GM12878 (cell line): ENCODE measurements at regions not wholly inside any gene's neighbourhood (a gene's known extent, or its start where the extent isn't known, plus 50 kb on each side); places are given as distances from the start of the nearest gene placed in this dataset.

Experiments
- ATAC-seq: fragments of 200-7000 bp; cut with Tn5 transposase; 3 replicates; pipeline ENCODE4 v1.9.1; 2020; ENCODE audit warnings: mild to moderate bottlenecking, moderate library complexity
- BruUV-seq: library from RNA; stranded (reverse); fragments of 400-500 nt; replicated peaks from 2 replicates; lab custom pipeline; 2021; lab: Mats Ljungman, UMichigan
- CTCF ChIA-PET: fragments of 300-600 bp; sonication (Branson Sonifier 250); formaldehyde crosslinking; extraction: SDS; loops from one replicate; lab custom pipeline; 2021; ENCODE audit warnings: inconsistent platforms; lab: Yijun Ruan, JAX
- POLR2A ChIA-PET: fragments of 350-600 bp; formaldehyde crosslinking; extraction: SDS; loops from one replicate; lab custom pipeline; 2021; ENCODE audit warnings: inconsistent platforms; lab: Charles Lee
- RAD21 ChIA-PET: fragments of 300-600 bp; sonication (Branson Sonifier 250); formaldehyde crosslinking; loops from one replicate; lab custom pipeline; 2023; ENCODE audit warnings: antibody characterized with exemption; ENCODE audit not compliant: unreplicated experiment; lab: Charles Lee
- SMC1A ChIA-PET: fragments of 300-600 bp; sonication (Branson Sonifier 250); formaldehyde crosslinking; loops from one replicate; lab custom pipeline; 2023; ENCODE audit not compliant: unreplicated experiment, uncharacterized antibody; lab: Charles Lee
- DNase-seq: peaks from one replicate; pipeline ENCODE4 v3.0.0-alpha.2; 2011; ENCODE audit warnings: low read depth, low spot score
- FAIRE-seq: peaks from 3 replicates; lab custom pipeline; 2011; peaks lifted over from hg19 to GRCh38; lab: Jason Lieb, UNC
- H2AFZ ChIP-seq: 2 replicates; pipeline ENCODE4 v1.6.0; 2011; ENCODE audit warnings: low read depth, low read length, control low read depth; ENCODE audit not compliant: control insufficient read depth
- H3K27ac ChIP-seq: 2 replicates; pipeline ENCODE4 v1.5.1; 2011; ENCODE audit warnings: control low read depth; ENCODE audit not compliant: control insufficient read depth, insufficient read depth
- H3K27me3 ChIP-seq, 2 experiments: replicated peaks in 1 of 2; 2 replicates each; pipeline versions ENCODE4 v1.6.0 to v1.6.1; 2011; ENCODE audit warnings: low read length in 1 of 2; ENCODE audit not compliant: control insufficient read depth in 2 of 2, insufficient read depth in 2 of 2
- H3K36me3 ChIP-seq, 2 experiments: 2 replicates each; pipeline ENCODE4 v1.5.1; 2011; ENCODE audit warnings: low read length in 1 of 2; ENCODE audit not compliant: control insufficient read depth in 2 of 2, insufficient read depth in 2 of 2
- H3K4me1 ChIP-seq: 2 replicates; pipeline ENCODE4 v1.6.1; 2011; ENCODE audit warnings: mild to moderate bottlenecking, low read length, moderate library complexity, mixed read lengths; ENCODE audit not compliant: control insufficient read depth, insufficient read depth
- H3K4me2 ChIP-seq: 2 replicates; pipeline ENCODE4 v1.6.0; 2011; ENCODE audit warnings: control low read depth; ENCODE audit not compliant: control insufficient read depth, insufficient read depth
- H3K4me3 ChIP-seq: fragments of 200-600 bp; sonication (generic); 2 replicates; pipeline ENCODE4 v1.5.1; 2016
- H3K79me2 ChIP-seq: 2 replicates; pipeline ENCODE4 v1.6.0; 2011; ENCODE audit warnings: low read length; ENCODE audit not compliant: control insufficient read depth, insufficient read depth
- H3K9ac ChIP-seq: 2 replicates; pipeline ENCODE4 v1.8.0; 2011; ENCODE audit warnings: low read length, control low read depth, mixed read lengths; ENCODE audit not compliant: control insufficient read depth, insufficient read depth
- H3K9me3 ChIP-seq: replicated peaks from 3 replicates; pipeline ENCODE4 v1.5.1; 2011; ENCODE audit warnings: mild to moderate bottlenecking, low read length; ENCODE audit not compliant: control insufficient read depth, insufficient read depth
- H4K20me1 ChIP-seq: 2 replicates; pipeline ENCODE4 v1.6.0; 2011; ENCODE audit not compliant: control insufficient read depth, insufficient read depth
- CBX3 ChIP-seq: fragments of 200-600 bp; sonication (generic); IDR thresholded peaks from 2 replicates; pipeline ENCODE4 v1.6.1; 2016; ENCODE audit warnings: low read depth, borderline replicate concordance
- CHD1 ChIP-seq: IDR thresholded peaks from 2 replicates; pipeline ENCODE4 v1.6.1; 2012; ENCODE audit warnings: low read depth, low read length, improper control_type of control experiment
- CREM ChIP-seq: IDR thresholded peaks from 2 replicates; pipeline ENCODE4 v1.6.1; 2014; ENCODE audit warnings: antibody characterized with exemption, low read depth
- LARP7 ChIP-seq: fragments of 450-650 bp; IDR thresholded peaks from 2 replicates; pipeline ENCODE4 v1.6.1; 2017; ENCODE audit warnings: mild to moderate bottlenecking
- MTA3 ChIP-seq: IDR thresholded peaks from 2 replicates; pipeline ENCODE4 v1.6.1; 2012; ENCODE audit warnings: low read length, inconsistent platforms, borderline replicate concordance
- RB1 ChIP-seq: fragments of 450-650 bp; formaldehyde crosslinking; IDR thresholded peaks from 2 replicates; pipeline ENCODE4 v1.6.1; 2017; ENCODE audit warnings: mild to moderate bottlenecking, borderline replicate concordance
- SREBF1 ChIP-seq: IDR thresholded peaks from 2 replicates; pipeline ENCODE4 v1.6.1; 2012; ENCODE audit warnings: mild to moderate bottlenecking, low read length
- YY1 ChIP-seq: IDR thresholded peaks from 2 replicates; pipeline ENCODE4 v1.6.1; 2011; ENCODE audit warnings: low read depth, mild to moderate bottlenecking, low read length
- WGBS: methylation state at CpG from one replicate; pipeline ENCODE4 v1.1.6; 2016; ENCODE audit warnings: low lambda C conversion rate; ENCODE audit not compliant: insufficient replicate concordance, insufficient coverage; ENCODE audit errors: missing lambda C conversion rate; 5-methylcytosine and 5-hydroxymethylcytosine counted together
- in situ Hi-C: fragments of 300-500 bp; cut with MboI; formaldehyde crosslinking; loops from 9 replicates; pipeline ENCODE4 v1.14.3; 2018; ENCODE audit warnings: mixed read lengths
- intact Hi-C: fragments of 100-400 bp; cut with micrococcal nuclease; formaldehyde crosslinking; loops from one replicate; pipeline ENCODE4 v1.14.2; 2022; ENCODE audit not compliant: unreplicated experiment
- TF ChIP-seq, protein P1 (sequence below): fragments of 450-650 bp; IDR thresholded peaks from 2 replicates; pipeline ENCODE4 v1.6.1; 2014; ENCODE audit warnings: mild to moderate bottlenecking
- TF ChIP-seq, protein P2 (sequence below): fragments of 450-650 bp; IDR thresholded peaks from 2 replicates; pipeline ENCODE4 v1.6.1; 2016; ENCODE audit warnings: mild to moderate bottlenecking

DNA sequence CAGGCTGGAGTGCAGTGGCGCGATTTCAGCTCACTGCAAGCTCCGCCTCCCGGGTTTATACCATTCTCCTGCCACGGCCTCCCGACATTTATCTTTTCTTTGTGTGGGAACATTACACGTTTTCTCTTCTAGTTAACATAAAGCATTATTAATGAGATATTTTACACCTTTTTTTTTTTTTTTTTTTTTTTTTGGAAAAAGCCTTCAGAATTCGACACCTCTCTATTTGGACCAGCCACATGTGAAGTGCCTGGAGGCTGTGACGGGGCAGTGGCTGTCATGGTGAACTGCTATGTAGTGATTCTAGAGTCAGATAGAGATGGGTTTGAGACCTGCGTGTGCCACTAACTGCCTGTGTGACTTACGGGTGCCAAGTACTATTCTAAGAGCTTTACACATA, 64.3 kb downstream of the SMIM38 start:
- no peaks in the 10 kb centered on the region for H3K4me1 ChIP-seq
- H3K36me3 ChIP-seq, result no peaks in the 10 kb centered on the region
- ChIA-PET CTCF (interaction anchor here (1.0 kb wide), 1 partner anchor 88 kb away, joined by 3 read pairs; no protein-coding TSS in a partner anchor), SMC1A (interaction anchor here (1.4 kb wide), 1 partner anchor 56 kb away, joined by 5 read pairs; no protein-coding TSS in a partner anchor), POLR2A (no interaction called here), RAD21 (no interaction called here)
- no peak overlapping the region for H3K9ac ChIP-seq
- no peaks in the 10 kb centered on the region for H3K9me3 ChIP-seq
- no peak overlapping the region for H3K4me3 ChIP-seq
- H3K27me3 ChIP-seq, result no peaks in the 10 kb centered on the region; a peak in 1 of 4 replicates
- no peak overlapping the region for H3K27ac ChIP-seq
- H2AFZ ChIP-seq, result no peak overlapping the region
- no TSS peak for BruUV-seq
- WGBS, result 66% methylated on average over 10 of the region's 11 CpGs
- ATAC-seq (no peak), DNase-seq (no peak), FAIRE-seq (no peak)
- H3K79me2 ChIP-seq, result no peaks in the 10 kb centered on the region
- H3K4me2 ChIP-seq, result no peak overlapping the region
- TF ChIP-seq SREBF1, result no peak
- no peaks in the 10 kb centered on the region for H4K20me1 ChIP-seq
- intact Hi-C loops, result loop anchor here (10.0 kb wide), 1 partner anchor 115 kb away; no protein-coding TSS in a partner anchor
- in situ Hi-C loops, result no loop called here

DNA sequence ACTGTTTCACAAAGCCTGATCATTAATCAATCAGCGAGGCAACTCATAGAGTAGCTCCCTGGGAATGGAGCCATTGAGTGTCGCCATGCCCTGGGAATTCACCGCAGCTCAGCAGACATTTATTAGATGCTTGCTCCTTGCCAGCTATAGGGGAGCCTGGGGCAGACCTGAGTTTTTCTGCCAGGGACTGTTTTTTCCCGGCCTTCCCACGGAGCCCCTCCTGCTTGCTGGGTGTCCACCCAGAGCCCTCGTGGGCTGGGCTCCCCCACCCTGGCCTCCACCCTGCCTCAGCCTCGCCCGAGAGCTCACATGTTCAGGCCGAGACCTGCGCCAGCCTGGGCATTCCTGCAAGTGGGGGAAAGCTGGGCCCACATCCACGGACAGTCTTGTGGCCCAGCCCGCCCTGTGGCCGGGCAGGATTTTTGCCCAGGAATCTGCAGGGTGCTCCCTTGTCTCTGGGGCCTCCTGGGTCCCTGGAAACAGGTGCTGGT, 64.9 kb downstream of the SMIM38 start:
- no peak for DNase-seq
- in situ Hi-C loops, result no loop called here
- ChIA-PET RAD21 (no interaction called here), SMC1A (interaction anchor here (1.4 kb wide), 1 partner anchor 56 kb away, joined by 5 read pairs; no protein-coding TSS in a partner anchor), POLR2A (no interaction called here), CTCF (interaction anchor here (1.0 kb wide), 1 partner anchor 89 kb away, joined by 3 read pairs; no protein-coding TSS in a partner anchor)
- WGBS, result 53% methylated on average over 13 of the region's 13 CpGs
- H4K20me1 ChIP-seq, result no peaks in the 10 kb centered on the region
- no peak overlapping the region for H3K27ac ChIP-seq
- H3K27me3 ChIP-seq, result no peaks in the 10 kb centered on the region; a peak in 1 of 4 replicates
- BruUV-seq, result no TSS peak
- no peak overlapping the region for H2AFZ ChIP-seq
- FAIRE-seq, result no peak
- intact Hi-C loops, result no loop called here
- H3K9ac ChIP-seq, result no peak overlapping the region
- no peaks in the 10 kb centered on the region for H3K36me3 ChIP-seq
- H3K4me2 ChIP-seq, result no peak overlapping the region
- TF ChIP-seq CHD1 (no peak), SREBF1 (no peak), RB1 (no peak), YY1 (no peak), MTA3 (no peak), CBX3 (no peak), CREM (no peak), LARP7 (no peak)
- TF ChIP-seq, protein P1, sequence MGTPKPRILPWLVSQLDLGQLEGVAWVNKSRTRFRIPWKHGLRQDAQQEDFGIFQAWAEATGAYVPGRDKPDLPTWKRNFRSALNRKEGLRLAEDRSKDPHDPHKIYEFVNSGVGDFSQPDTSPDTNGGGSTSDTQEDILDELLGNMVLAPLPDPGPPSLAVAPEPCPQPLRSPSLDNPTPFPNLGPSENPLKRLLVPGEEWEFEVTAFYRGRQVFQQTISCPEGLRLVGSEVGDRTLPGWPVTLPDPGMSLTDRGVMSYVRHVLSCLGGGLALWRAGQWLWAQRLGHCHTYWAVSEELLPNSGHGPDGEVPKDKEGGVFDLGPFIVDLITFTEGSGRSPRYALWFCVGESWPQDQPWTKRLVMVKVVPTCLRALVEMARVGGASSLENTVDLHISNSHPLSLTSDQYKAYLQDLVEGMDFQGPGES, result no peak
- TF ChIP-seq, protein P2, sequence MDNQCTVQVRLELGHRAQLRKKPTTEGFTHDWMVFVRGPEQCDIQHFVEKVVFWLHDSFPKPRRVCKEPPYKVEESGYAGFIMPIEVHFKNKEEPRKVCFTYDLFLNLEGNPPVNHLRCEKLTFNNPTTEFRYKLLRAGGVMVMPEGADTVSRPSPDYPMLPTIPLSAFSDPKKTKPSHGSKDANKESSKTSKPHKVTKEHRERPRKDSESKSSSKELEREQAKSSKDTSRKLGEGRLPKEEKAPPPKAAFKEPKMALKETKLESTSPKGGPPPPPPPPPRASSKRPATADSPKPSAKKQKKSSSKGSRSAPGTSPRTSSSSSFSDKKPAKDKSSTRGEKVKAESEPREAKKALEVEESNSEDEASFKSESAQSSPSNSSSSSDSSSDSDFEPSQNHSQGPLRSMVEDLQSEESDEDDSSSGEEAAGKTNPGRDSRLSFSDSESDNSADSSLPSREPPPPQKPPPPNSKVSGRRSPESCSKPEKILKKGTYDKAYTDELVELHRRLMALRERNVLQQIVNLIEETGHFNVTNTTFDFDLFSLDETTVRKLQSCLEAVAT, result no peak
- no peak overlapping the region for H3K4me3 ChIP-seq
- no peak for ATAC-seq
- no peaks in the 10 kb centered on the region for H3K4me1 ChIP-seq
- no peaks in the 10 kb centered on the region for H3K79me2 ChIP-seq
- no peaks in the 10 kb centered on the region for H3K9me3 ChIP-seq
